HCT116 (cell line): ENCODE measurements at regions not wholly inside any gene's neighbourhood (a gene's known extent, or its start where the extent isn't known, plus 50 kb on each side); places are given as distances from the start of the nearest gene placed in this dataset.

Experiments
- ATF3 ChIP-seq: IDR thresholded peaks from 2 replicates; pipeline ENCODE4 v1.6.1; 2012
- CEBPB ChIP-seq: IDR thresholded peaks from 2 replicates; pipeline ENCODE4 v1.6.1; 2012; ENCODE audit warnings: low read depth
- CTCF ChIP-seq, 3 experiments: fragments of 200-600 bp in 1 of 3; sonication (generic) in 1 of 3; IDR thresholded peaks in 2 of 3; conservative IDR thresholded peaks in 1 of 3; 2 replicates each; pipeline ENCODE4 v1.5.1; 2012 to 2017; ENCODE audit warnings: low read depth in 2 of 3, low read length in 2 of 3, antibody characterized with exemption in 1 of 3, borderline replicate concordance in 1 of 3, control low read depth in 1 of 3, mild to moderate bottlenecking in 1 of 3, mixed read lengths in 1 of 3, mixed run types in 1 of 3, moderate library complexity in 1 of 3; ENCODE audit not compliant: insufficient read depth in 1 of 3
- ELF1 ChIP-seq: IDR thresholded peaks from 2 replicates; pipeline ENCODE4 v1.6.1; 2012; ENCODE audit warnings: low read depth, borderline replicate concordance
- EZH2 ChIP-seq: fragments of 200-600 bp; sonication (generic); IDR thresholded peaks from 2 replicates; pipeline ENCODE4 v1.6.1; 2017; ENCODE audit warnings: antibody characterized with exemption, mixed run types
- POLR2A ChIP-seq: IDR thresholded peaks from 2 replicates; pipeline ENCODE4 v1.7.0; 2011; ENCODE audit warnings: borderline replicate concordance; ENCODE audit not compliant: insufficient read depth, insufficient read length; ENCODE audit errors: extremely low read depth
- RAD21 ChIP-seq: IDR thresholded peaks from 2 replicates; pipeline ENCODE4 v1.6.1; 2012; ENCODE audit warnings: low read depth, mild to moderate bottlenecking
- SP1 ChIP-seq: IDR thresholded peaks from 2 replicates; pipeline ENCODE4 v1.6.1; 2012; ENCODE audit warnings: low read depth
- SRF ChIP-seq: IDR thresholded peaks from 2 replicates; pipeline ENCODE4 v1.6.1; 2012; ENCODE audit warnings: low read depth
- TCF7L2 ChIP-seq: IDR thresholded peaks from 2 replicates; pipeline ENCODE4 v1.7.0; 2011; ENCODE audit warnings: borderline replicate concordance, inconsistent platforms; ENCODE audit not compliant: insufficient read depth, insufficient read length; ENCODE audit errors: extremely low read depth
- ZBTB33 ChIP-seq: IDR thresholded peaks from 2 replicates; pipeline ENCODE4 v1.6.1; 2011; ENCODE audit warnings: mild to moderate bottlenecking, low read length, moderate library complexity; ENCODE audit not compliant: insufficient replicate concordance; ENCODE audit errors: extremely low read depth
- ZFX ChIP-seq: fragments of 450-650 bp; IDR thresholded peaks from 2 replicates; pipeline ENCODE4 v1.6.1; 2017

GRCh38 chr6:120304223-120304622, 954.7 kb upstream of the MAN1A1 start:
- TF ChIP-seq CTCF (IDR thresholded peaks at IDR 0.05 in 2 of 3, conservative IDR thresholded peaks at IDR 0.05 in 1 of 3; ENCODE audit: borderline replicate concordance in 1 of 3, insufficient read depth in 1 of 3, low read depth in 2 of 3, low read length in 2 of 3): no peak
- no peak for TF ChIP-seq ATF3
- TF ChIP-seq EZH2: no peak
- TF ChIP-seq ZBTB33: no peak
- TF ChIP-seq SP1: no peak
- no peak for TF ChIP-seq ELF1
- TF ChIP-seq SRF: no peak
- no peak for TF ChIP-seq TCF7L2
- no peak for TF ChIP-seq RAD21
- no peak for TF ChIP-seq POLR2A
- TF ChIP-seq CEBPB: no peak
- TF ChIP-seq ZFX: no peak
